ENCODE measurements at regions not wholly inside any gene's neighbourhood (a gene's known extent, or its start where the extent isn't known, plus 50 kb on each side); places are given as distances from the start of the nearest gene placed in this dataset.

DNA sequence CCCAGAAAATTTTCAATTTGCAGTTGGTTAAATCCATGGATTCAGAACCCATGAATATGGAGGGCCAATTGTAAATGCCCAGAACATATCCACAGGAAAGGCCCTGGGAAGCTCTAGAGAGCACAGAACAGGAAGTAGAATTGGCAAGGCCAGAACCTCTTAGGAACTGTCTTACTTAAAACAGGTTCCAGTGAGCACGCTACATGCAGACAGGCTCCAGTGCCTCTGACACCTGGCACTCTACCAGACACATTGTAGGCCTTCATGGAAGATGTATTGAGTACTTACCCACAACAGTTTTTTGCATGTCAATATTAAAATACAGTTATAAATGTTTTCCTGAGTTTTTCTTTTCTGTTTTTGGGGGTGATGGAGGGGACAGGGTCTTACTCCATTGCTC, 188.2 kb upstream of the FRMD6 start:
- TF ChIP-seq THRA (CRISPR knock-in tag; IDR thresholded peaks at IDR 0.05; ENCODE audit: borderline replicate concordance) (no peak), MTA1 (CRISPR knock-in tag; IDR thresholded peaks at IDR 0.05; ENCODE audit: borderline replicate concordance) (no peak), RFX5 (IDR thresholded peaks at IDR 0.05; ENCODE audit: low read depth, low read length) (no peak), BRD4 (CRISPR knock-in tag; IDR thresholded peaks at IDR 0.05) (no peak), FOXO1 (CRISPR knock-in tag; IDR thresholded peaks at IDR 0.05) (no peak)
- TF ChIP-seq, protein P1, sequence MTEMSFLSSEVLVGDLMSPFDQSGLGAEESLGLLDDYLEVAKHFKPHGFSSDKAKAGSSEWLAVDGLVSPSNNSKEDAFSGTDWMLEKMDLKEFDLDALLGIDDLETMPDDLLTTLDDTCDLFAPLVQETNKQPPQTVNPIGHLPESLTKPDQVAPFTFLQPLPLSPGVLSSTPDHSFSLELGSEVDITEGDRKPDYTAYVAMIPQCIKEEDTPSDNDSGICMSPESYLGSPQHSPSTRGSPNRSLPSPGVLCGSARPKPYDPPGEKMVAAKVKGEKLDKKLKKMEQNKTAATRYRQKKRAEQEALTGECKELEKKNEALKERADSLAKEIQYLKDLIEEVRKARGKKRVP (CRISPR knock-in tag; IDR thresholded peaks at IDR 0.05), result no peak

All from HepG2 (cell line).